NCI-H748 treated with DMSO at 0.1 percent for 48 hours (cell line): ENCODE measurements at regions not wholly inside any gene's neighbourhood (a gene's known extent, or its start where the extent isn't known, plus 50 kb on each side); places are given as distances from the start of the nearest gene placed in this dataset.
"Not testable (repeated sequence)": the region's sequence is repeated elsewhere in the genome, so short reads cannot be mapped to it uniquely, and the experiment has no call there.

Experiments used
- DNase-seq: peaks from one replicate; lab custom pipeline; 2025; lab: John Stamatoyannopoulos, UW

GRCh38 chr5:124121198-124121597, 609.2 kb downstream of the CSNK1G3 start:
- DNase-seq: no peak

- peak; percentile 26 for DNase-seq
Observed at GRCh38 chr5:124114911-124115310, 602.9 kb downstream of the CSNK1G3 start.

- DNase-seq: no peak
Observed at GRCh38 chr5:124111886-124112285, 599.9 kb downstream of the CSNK1G3 start.

GRCh38 chr5:124110942-124111341, 599.0 kb downstream of the CSNK1G3 start:
- DNase-seq: no peak

- no peak for DNase-seq
Observed at GRCh38 chr5:124105326-124105725, 593.3 kb downstream of the CSNK1G3 start.

GRCh38 chr5:124104821-124105220, 592.8 kb downstream of the CSNK1G3 start:
- no peak for DNase-seq

GRCh38 chr5:124104344-124104743, 592.4 kb downstream of the CSNK1G3 start:
- no peak for DNase-seq

GRCh38 chr5:124103671-124104070, 591.7 kb downstream of the CSNK1G3 start:
- no peak for DNase-seq

GRCh38 chr5:124103056-124103455, 591.1 kb downstream of the CSNK1G3 start:
- not testable (repeated sequence) for DNase-seq

GRCh38 chr5:124102486-124102885, 590.5 kb downstream of the CSNK1G3 start:
- DNase-seq: no peak

GRCh38 chr5:124093658-124094057, 581.7 kb downstream of the CSNK1G3 start:
- DNase-seq: no peak

- no peak for DNase-seq
Observed at GRCh38 chr5:124090115-124090514, 578.1 kb downstream of the CSNK1G3 start.

- peak; percentile 30 for DNase-seq
Observed at GRCh38 chr5:124089578-124089977, 577.6 kb downstream of the CSNK1G3 start.

- peak; percentile 53 for DNase-seq
Observed at GRCh38 chr5:124088289-124089032, 576.5 kb downstream of the CSNK1G3 start.

- peak; percentile 29 for DNase-seq
Observed at GRCh38 chr5:124087752-124088151, 575.8 kb downstream of the CSNK1G3 start.

GRCh38 chr5:124080256-124080655, 568.3 kb downstream of the CSNK1G3 start:
- peak; percentile 36 for DNase-seq

- DNase-seq: no peak
Observed at GRCh38 chr5:124079062-124079461, 567.1 kb downstream of the CSNK1G3 start.

- DNase-seq: no peak
Observed at GRCh38 chr5:124074500-124074899, 562.5 kb downstream of the CSNK1G3 start.

- no peak for DNase-seq
Observed at GRCh38 chr5:124072570-124072969, 560.6 kb downstream of the CSNK1G3 start.

GRCh38 chr5:124071039-124071438, 559.1 kb downstream of the CSNK1G3 start:
- DNase-seq: no peak

- DNase-seq: no peak
Observed at GRCh38 chr5:124065508-124065907, 553.5 kb downstream of the CSNK1G3 start.

GRCh38 chr5:124064956-124065355, 553.0 kb downstream of the CSNK1G3 start:
- DNase-seq: no peak

- no peak for DNase-seq
Observed at GRCh38 chr5:124061663-124062062, 549.7 kb downstream of the CSNK1G3 start.

GRCh38 chr5:124061068-124061430, 549.1 kb downstream of the CSNK1G3 start:
- no peak for DNase-seq
